K562 (cell line): ENCODE measurements at regions not wholly inside any gene's neighbourhood (a gene's known extent, or its start where the extent isn't known, plus 50 kb on each side); places are given as distances from the start of the nearest gene placed in this dataset.

Experiments
- ATAC-seq: fragments of 200-7000 bp; cut with Tn5 transposase; 3 replicates; pipeline ENCODE4 v1.9.1; 2020; ENCODE audit warnings: moderate library complexity
- BruUV-seq: library from RNA; stranded (reverse); fragments of 400-500 nt; replicated peaks from 2 replicates; lab custom pipeline; 2021; lab: Mats Ljungman, UMichigan
- CTCF ChIA-PET: fragments of 300-600 bp; formaldehyde crosslinking; extraction: SDS; loops from one replicate; lab custom pipeline; 2021; ENCODE audit warnings: low intra/inter-chr PET ratio; lab: Yijun Ruan, JAX
- POLR2A ChIA-PET: fragments of 300-600, 350-650 bp; sonication (Branson Sonifier 250); formaldehyde crosslinking; extraction: SDS; loops from one replicate; lab custom pipeline; 2021; ENCODE audit warnings: antibody characterized with exemption, inconsistent platforms; lab: Yijun Ruan, JAX
- DNase-seq, 4 experiments: peaks; one replicate each; pipeline versions ENCODE4 v3.0.0 to v3.0.0-alpha.2; 2011 to 2018; ENCODE audit warnings: low spot score in 3 of 4, mixed read lengths in 3 of 4; ENCODE audit errors: extremely low read depth in 1 of 4
- FAIRE-seq: peaks from 2 replicates; lab custom pipeline; 2011; peaks lifted over from hg19 to GRCh38; lab: Jason Lieb, UNC
- H2AFZ ChIP-seq: 2 replicates; pipeline ENCODE4 v1.6.0; 2011; ENCODE audit warnings: low read depth, low read length, control low read depth, inconsistent platforms
- H3K27ac ChIP-seq: fragments of 200-600 bp; 3 replicates; pipeline ENCODE4 v1.8.0; 2011; ENCODE audit warnings: low read depth, mild to moderate bottlenecking, control low read depth, inconsistent platforms, low read length, moderate library complexity, mixed read lengths; ENCODE audit errors: extremely low read depth
- H3K27me3 ChIP-seq, 2 experiments: fragments of 300-600 bp in 1 of 2; 2 replicates in 1 of 2; 3 replicates in 1 of 2; pipeline versions ENCODE4 v1.6.0 to v1.8.0; 2011; ENCODE audit warnings: inconsistent platforms in 2 of 2, low read length in 2 of 2, mild to moderate bottlenecking in 1 of 2, mixed read lengths in 1 of 2, moderate library complexity in 1 of 2; ENCODE audit not compliant: control insufficient read depth in 2 of 2, insufficient read depth in 2 of 2
- H3K36me3 ChIP-seq: fragments of 300-600 bp; 3 replicates; pipeline ENCODE4 v1.8.0; 2011; ENCODE audit warnings: mild to moderate bottlenecking, low read length, inconsistent platforms; ENCODE audit not compliant: control insufficient read depth, insufficient read depth
- H3K4me1 ChIP-seq, 2 experiments: fragments of 200-600 bp in 1 of 2; replicated peaks in 1 of 2; 2 replicates in 1 of 2; 3 replicates in 1 of 2; pipeline versions ENCODE4 v1.5.1 to v1.8.0; 2011; ENCODE audit warnings: inconsistent platforms in 2 of 2, low read length in 2 of 2, mild to moderate bottlenecking in 1 of 2, mixed read lengths in 1 of 2, moderate library complexity in 1 of 2; ENCODE audit not compliant: control insufficient read depth in 2 of 2, insufficient read depth in 2 of 2
- H3K4me2 ChIP-seq: 2 replicates; pipeline ENCODE4 v1.6.1; 2011; ENCODE audit warnings: low read length, control low read depth, inconsistent platforms, mixed read lengths; ENCODE audit not compliant: insufficient read depth
- H3K4me3 ChIP-seq: fragments of 200-600 bp; sonication (generic), shearing (Covaris generic); 2 replicates; pipeline ENCODE4 v1.5.1; 2016; ENCODE audit warnings: control low read depth, inconsistent platforms
- H3K79me2 ChIP-seq: fragments of 200-600 bp; 3 replicates; pipeline ENCODE4 v1.8.0; 2011; ENCODE audit warnings: low read length, inconsistent platforms; ENCODE audit not compliant: control insufficient read depth, insufficient read depth
- H3K9ac ChIP-seq, 2 experiments: 2 replicates each; pipeline versions ENCODE4 v1.6.0 to v1.6.1; 2011; ENCODE audit warnings: low read depth in 2 of 2, low read length in 2 of 2, control low read depth in 1 of 2, inconsistent platforms in 1 of 2, mild to moderate bottlenecking in 1 of 2, mixed read lengths in 1 of 2; ENCODE audit not compliant: insufficient read depth in 1 of 2
- H3K9me1 ChIP-seq: one replicate; pipeline ENCODE4 v1.6.0; 2011; ENCODE audit warnings: inconsistent platforms, mild to moderate bottlenecking, low read length, moderate library complexity; ENCODE audit not compliant: control insufficient read depth, insufficient read depth
- H3K9me3 ChIP-seq: replicated peaks from 2 replicates; pipeline ENCODE4 v1.5.1; 2011; ENCODE audit warnings: low read depth, low read length, inconsistent platforms; ENCODE audit not compliant: control insufficient read depth, insufficient read depth
- H4K20me1 ChIP-seq: replicated peaks from 2 replicates; pipeline ENCODE4 v1.6.1; 2011; ENCODE audit warnings: low read length, inconsistent platforms, mixed read lengths; ENCODE audit not compliant: control insufficient read depth, insufficient read depth
- PKNOX1 ChIP-seq: fragments of 450-650 bp; IDR thresholded peaks from 2 replicates; pipeline ENCODE4 v1.6.1; 2016
- POLR3G ChIP-seq: IDR thresholded peaks from 2 replicates; pipeline ENCODE4 v1.6.1; 2011; ENCODE audit not compliant: insufficient read length, insufficient replicate concordance; ENCODE audit errors: extremely low read depth
- RFX7 ChIP-seq: fragments of 250-450 bp; sonication (Bioruptor Pico); IDR thresholded peaks from 2 replicates; pipeline ENCODE4 v1.5.1; 2021; ENCODE audit warnings: mild to moderate bottlenecking
- TAF9B ChIP-seq: fragments of 450-650 bp; IDR thresholded peaks from 2 replicates; pipeline ENCODE4 v1.6.1; 2018; ENCODE audit warnings: mild to moderate bottlenecking; ENCODE audit not compliant: partially characterized antibody
- TCF3 ChIP-seq: sonication (generic); formaldehyde crosslinking; IDR thresholded peaks from 2 replicates; pipeline ENCODE4 v1.4.0; 2020; ENCODE audit warnings: mild to moderate bottlenecking, missing genetic modification reagents
- ZNF274 ChIP-seq: IDR thresholded peaks from 2 replicates; pipeline ENCODE4 v1.6.1; 2011; ENCODE audit warnings: low read depth, mild to moderate bottlenecking, low read length, moderate library complexity, borderline replicate concordance
- ZNF655 ChIP-seq: fragments of 250-450 bp; sonication (Bioruptor Pico); IDR thresholded peaks from 2 replicates; pipeline ENCODE4 v1.5.0; 2021
- WGBS: fragments of 100-300 bp; shearing (Covaris generic); methylation state at CpG from one replicate; pipeline ENCODE4 v1.1.6; 2016; ENCODE audit warnings: low coverage, mixed read lengths; ENCODE audit not compliant: insufficient coverage; ENCODE audit errors: missing lambda C conversion rate; 5-methylcytosine and 5-hydroxymethylcytosine counted together
- in situ Hi-C: fragments of 300-500 bp; cut with MboI; formaldehyde crosslinking; loops from 4 replicates; pipeline ENCODE4 v1.15.0; 2018; ENCODE audit warnings: inconsistent platforms, mixed read lengths
- intact Hi-C: fragments of 100-400 bp; cut with micrococcal nuclease; formaldehyde crosslinking; loops from 2 replicates; pipeline ENCODE4 v1.14.2; 2022

- ATAC-seq = no peak
- intact Hi-C loops (no loop called here), in situ Hi-C loops (no loop called here)
- no peak overlapping the region for H2AFZ ChIP-seq
- WGBS = 0% methylated on average over 2 of the region's 2 CpGs
- H3K27ac ChIP-seq = no peak overlapping the region
- H3K4me3 ChIP-seq = no peak overlapping the region
- H3K4me2 ChIP-seq = no peak overlapping the region
- H3K9me3 ChIP-seq = peaks cover 3% of the 10 kb centered on the region; the same call in 1 of the 2 replicates
- no peaks in the 10 kb centered on the region for H3K36me3 ChIP-seq
- no peaks in the 10 kb centered on the region for H3K9me1 ChIP-seq
- no peak for TF ChIP-seq ZNF274
- no peak for TF ChIP-seq TCF3 (CRISPR knock-in tag)
- no peak for TF ChIP-seq RFX7 (CRISPR knock-in tag)
- TF ChIP-seq TAF9B = no peak
- no peak for TF ChIP-seq ZNF655 (CRISPR knock-in tag)
- no peak for TF ChIP-seq PKNOX1
- no peak for TF ChIP-seq POLR3G
- no peaks in the 10 kb centered on the region for H3K4me1 ChIP-seq
- CTCF ChIA-PET = no interaction called here
- H3K79me2 ChIP-seq = no peaks in the 10 kb centered on the region
- H3K9ac ChIP-seq = no peak overlapping the region
- no peaks in the 10 kb centered on the region for H4K20me1 ChIP-seq
- H3K27me3 ChIP-seq = no peaks in the 10 kb centered on the region
- POLR2A ChIA-PET = no interaction called here
- DNase-seq = no peak
- no TSS peak for BruUV-seq
- FAIRE-seq = no peak
Observed at GRCh38 chr7:136726460-136726859, 142.0 kb upstream of the CHRM2 start.
